PC-3 (cell line): ENCODE measurements at regions not wholly inside any gene's neighbourhood (a gene's known extent, or its start where the extent isn't known, plus 50 kb on each side); places are given as distances from the start of the nearest gene placed in this dataset.
"Not testable (repeated sequence)": the region's sequence is repeated elsewhere in the genome, so short reads cannot be mapped to it uniquely, and the experiment has no call there.

Experiments used
- ATAC-seq: fragments of 200-7000 bp; cut with Tn5 transposase; 2 replicates; pipeline ENCODE4 v1.9.1; 2020; ENCODE audit warnings: mild to moderate bottlenecking, moderate library complexity
- BruUV-seq: library from RNA; stranded (reverse); fragments of 400-500 nt; replicated peaks from 2 replicates; lab custom pipeline; 2021; lab: Mats Ljungman, UMichigan
- CTCF ChIA-PET: fragments of 300-600 bp; sonication (Branson Sonifier 250); formaldehyde crosslinking; loops from one replicate; lab custom pipeline; 2022; ENCODE audit warnings: antibody characterized with exemption; lab: Charles Lee
- POLR2A ChIA-PET: fragments of 300-600 bp; sonication (Branson Sonifier 250); formaldehyde crosslinking; loops from one replicate; lab custom pipeline; 2022; ENCODE audit warnings: antibody characterized with exemption; ENCODE audit not compliant: unreplicated experiment; lab: Charles Lee
- DNase-seq: peaks from one replicate; pipeline ENCODE4 v3.0.0-alpha.2; 2015
- H2AFZ ChIP-seq: fragments of 300-600 bp; sonication (generic); 2 replicates; pipeline ENCODE4 v1.6.0; 2016; ENCODE audit warnings: antibody characterized with exemption, low read length
- H3F3A ChIP-seq: fragments of 300-600 bp; sonication (generic); one replicate; pipeline ENCODE4 v1.6.0; 2017; ENCODE audit warnings: antibody characterized with exemption, low read length, control low read depth, mild to moderate bottlenecking; ENCODE audit not compliant: unreplicated experiment
- H3K27ac ChIP-seq: fragments of 300-600 bp; sonication (generic); 2 replicates; pipeline ENCODE4 v1.5.1; 2016; ENCODE audit warnings: mild to moderate bottlenecking, low read length
- H3K27me3 ChIP-seq: fragments of 300-600 bp; sonication (generic); 2 replicates; pipeline ENCODE4 v1.6.1; 2016; ENCODE audit warnings: low read length, mixed read lengths
- H3K36me3 ChIP-seq: fragments of 300-600 bp; sonication (generic); 2 replicates; pipeline ENCODE4 v1.6.1; 2016; ENCODE audit warnings: low read depth, mixed run types, low read length, mixed read lengths
- H3K4me1 ChIP-seq: fragments of 300-600 bp; sonication (generic); 2 replicates; pipeline ENCODE4 v1.5.1; 2016; ENCODE audit warnings: low read length; ENCODE audit not compliant: insufficient read depth
- H3K4me2 ChIP-seq: fragments of 300-600 bp; sonication (generic); 2 replicates; pipeline ENCODE4 v1.6.0; 2016; ENCODE audit warnings: low read length
- H3K4me3 ChIP-seq: fragments of 300-600 bp; sonication (generic); 2 replicates; pipeline ENCODE4 v1.5.1; 2016; ENCODE audit warnings: mild to moderate bottlenecking, low read length, mixed read lengths
- H3K79me2 ChIP-seq: fragments of 300-600 bp; sonication (generic); 2 replicates; pipeline ENCODE4 v1.6.1; 2017; ENCODE audit warnings: low read length, mixed read lengths
- H3K9ac ChIP-seq: fragments of 300-600 bp; sonication (generic); 2 replicates; pipeline ENCODE4 v1.6.0; 2016; ENCODE audit warnings: mild to moderate bottlenecking, low read length
- H3K9me2 ChIP-seq: fragments of 300-600 bp; sonication (generic); replicated peaks from 2 replicates; pipeline ENCODE4 v1.6.1; 2016; ENCODE audit warnings: mixed run types, low read length, mixed read lengths
- H3K9me3 ChIP-seq: fragments of 300-600 bp; sonication (generic); 2 replicates; pipeline ENCODE4 v1.6.1; 2016; ENCODE audit warnings: low read length, mixed read lengths
- H4K20me1 ChIP-seq: fragments of 300-600 bp; sonication (generic); 2 replicates; pipeline ENCODE4 v1.6.1; 2016; ENCODE audit warnings: low read length, mixed read lengths
- intact Hi-C: fragments of 100-400 bp; cut with micrococcal nuclease; formaldehyde crosslinking; loops from 2 replicates; pipeline ENCODE4 v1.9.0; 2023

- H3K4me3 ChIP-seq, H3K27ac ChIP-seq, H3K9me3 ChIP-seq, H3K9ac ChIP-seq, CTCF ChIA-PET, H3K9me2 ChIP-seq, H3K4me2 ChIP-seq, H3K79me2 ChIP-seq, H4K20me1 ChIP-seq, intact Hi-C loops, H2AFZ ChIP-seq, DNase-seq, H3K27me3 ChIP-seq, H3K36me3 ChIP-seq, H3F3A ChIP-seq, POLR2A ChIA-PET, H3K4me1 ChIP-seq, ATAC-seq: not testable (repeated sequence)
- TSS peak; percentile 36 for BruUV-seq
Measured at GRCh38 chr9:40502808-40503207, 625.7 kb downstream of the FOXD4L6 start.
